VCaP (cell line): ENCODE measurements at regions not wholly inside any gene's neighbourhood (a gene's known extent, or its start where the extent isn't known, plus 50 kb on each side); places are given as distances from the start of the nearest gene placed in this dataset.

Source experiments
- H3K27ac ChIP-seq: fragments of 450-650 bp; 2 replicates; pipeline ENCODE4 v1.5.1; 2017
- CTCF ChIP-seq: fragments of 450-650 bp; conservative IDR thresholded peaks from 2 replicates; pipeline ENCODE4 v1.5.1; 2017; ENCODE audit warnings: mild to moderate bottlenecking, moderate library complexity

DNA sequence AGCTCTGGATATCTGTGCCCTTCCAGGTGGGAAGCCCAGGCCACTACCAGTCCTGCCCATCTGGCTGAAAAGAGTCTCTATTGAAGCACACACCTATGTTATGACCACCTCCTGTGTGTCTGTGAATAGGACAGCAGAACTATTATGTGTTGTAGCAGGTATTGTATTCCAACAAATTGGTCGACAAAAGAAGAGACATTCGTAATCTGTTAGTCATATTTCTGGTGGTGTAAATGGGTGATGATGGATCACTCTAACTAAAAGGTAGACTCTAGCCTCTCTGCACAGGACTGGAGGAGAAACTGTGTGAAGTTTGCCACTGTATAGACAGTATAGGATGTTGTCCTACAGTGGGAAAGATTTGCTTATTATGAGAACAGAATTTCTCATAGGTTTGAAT is 416.1 kb downstream of the TMEM38B start:
- TF ChIP-seq CTCF, result no peak
- no peak overlapping the region for H3K27ac ChIP-seq

DNA sequence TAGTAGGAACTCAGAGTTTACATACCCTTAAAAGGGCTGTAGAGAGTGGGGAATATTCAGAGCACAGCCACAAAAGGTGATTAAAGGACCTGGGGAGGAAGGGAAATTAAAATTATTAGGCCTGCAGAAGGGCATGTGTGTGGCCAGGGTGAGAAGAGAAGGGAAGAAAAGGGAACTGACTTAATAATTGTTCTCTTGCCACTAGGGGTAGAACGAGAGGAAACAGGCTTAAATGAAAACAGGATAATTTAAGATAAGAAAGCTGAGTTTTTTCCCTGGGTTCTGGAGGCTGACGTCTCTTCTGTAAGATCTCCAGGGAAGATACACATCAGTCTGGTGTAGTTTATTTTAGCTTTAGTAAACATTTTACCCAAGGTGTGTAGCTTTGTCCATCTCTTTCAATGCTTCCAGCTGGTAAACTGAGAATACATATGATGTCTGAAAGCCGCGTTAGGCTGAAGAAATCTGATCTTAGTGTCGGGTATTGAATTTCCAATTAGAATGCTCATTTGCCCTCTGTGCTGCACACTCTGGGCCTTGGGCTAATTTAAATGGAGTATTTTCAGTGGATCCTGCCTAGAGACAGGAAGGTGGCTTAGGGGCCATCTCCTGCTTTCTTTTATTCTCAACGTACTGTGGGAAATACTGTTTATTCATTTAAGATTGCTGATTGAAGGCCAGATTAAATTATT is 416.8 kb downstream of the TMEM38B start:
- peak; percentile 47 for TF ChIP-seq CTCF
- no peak overlapping the region for H3K27ac ChIP-seq

GRCh38 chr9:106112935-106113334 is 418.6 kb downstream of the TMEM38B start:
- TF ChIP-seq CTCF, result no peak

DNA sequence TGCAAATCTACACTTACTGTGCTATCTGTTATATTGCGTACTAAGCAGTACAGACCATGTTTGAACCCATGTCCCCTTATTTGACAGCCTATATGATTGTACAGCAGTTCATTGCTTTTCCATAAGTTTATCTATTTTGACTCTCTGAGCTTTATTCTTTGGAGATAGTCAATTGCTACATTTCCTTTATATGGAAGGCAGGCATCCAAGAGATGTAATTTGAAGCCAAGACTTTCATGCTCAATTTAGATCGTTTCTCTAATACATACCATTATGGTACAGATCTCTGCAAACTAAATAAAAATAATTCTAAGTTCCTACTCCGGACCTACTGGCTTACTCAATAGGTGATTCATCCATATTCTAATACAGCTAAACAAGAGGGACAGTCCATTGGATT is 424.8 kb downstream of the TMEM38B start:
- no peak overlapping the region for H3K27ac ChIP-seq
- TF ChIP-seq CTCF, result no peak

More at GRCh38 chr9:106112935-106113334, 418.6 kb downstream of the TMEM38B start:
- no peak overlapping the region for H3K27ac ChIP-seq

DNA sequence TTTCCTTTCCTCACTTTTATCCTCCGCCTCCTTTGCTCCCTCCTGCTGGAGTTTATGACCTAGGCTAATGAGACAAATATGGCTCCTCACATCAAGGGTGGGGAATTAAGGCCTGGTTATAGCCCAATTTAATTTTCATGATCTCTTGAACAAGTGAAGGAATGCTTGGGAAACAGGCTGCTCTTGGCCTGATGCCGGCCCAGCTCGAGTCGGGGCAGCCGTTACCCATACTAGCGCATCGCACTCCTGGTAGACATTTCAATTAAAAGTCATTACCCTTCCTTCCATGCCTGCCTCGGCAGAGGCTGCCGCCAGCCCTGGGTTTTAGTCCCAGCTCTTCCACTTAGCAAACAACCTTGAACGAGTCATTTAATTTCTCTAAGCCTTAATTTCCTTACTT is 425.7 kb downstream of the TMEM38B start:
- H3K27ac ChIP-seq, result no peak overlapping the region
- no peak for TF ChIP-seq CTCF

GRCh38 chr9:106127776-106128175 is 433.4 kb downstream of the TMEM38B start:
- TF ChIP-seq CTCF, result no peak
- H3K27ac ChIP-seq, result no peak overlapping the region

- no peak for TF ChIP-seq CTCF
- no peak overlapping the region for H3K27ac ChIP-seq
Measured at GRCh38 chr9:106130374-106130773, 436.0 kb downstream of the TMEM38B start.
